Left ventricle myocardium inferior (tissue), 1 donor: ENCODE measurements at regions not wholly inside any gene's neighbourhood (a gene's known extent, or its start where the extent isn't known, plus 50 kb on each side); places are given as distances from the start of the nearest gene placed in this dataset.
A peak's percentile ranks its signal among the peaks of the same experiment; 100 is the strongest.

Source experiments
- DNase-seq: peaks from one replicate; pipeline ENCODE4 v3.0.0-alpha.2; 2020
- H3K27ac ChIP-seq: fragments of 200-600 bp; replicated peaks from 2 replicates; pipeline ENCODE4 v1.8.0; 2021
- H3K27me3 ChIP-seq: fragments of 200-600 bp; 2 replicates; pipeline ENCODE4 v1.8.0; 2021; ENCODE audit warnings: low read depth
- H3K36me3 ChIP-seq: fragments of 200-600 bp; 2 replicates; pipeline ENCODE4 v1.8.0; 2021
- H3K4me1 ChIP-seq: fragments of 200-600 bp; 2 replicates; pipeline ENCODE4 v1.8.0; 2021
- H3K4me3 ChIP-seq: fragments of 200-600 bp; 2 replicates; pipeline ENCODE4 v1.8.0; 2021; ENCODE audit warnings: mild to moderate bottlenecking, moderate library complexity
- H3K9me3 ChIP-seq: fragments of 200-600 bp; replicated peaks from 2 replicates; pipeline ENCODE4 v1.8.0; 2021
- CTCF ChIP-seq: fragments of 200-600 bp; IDR thresholded peaks from 2 replicates; pipeline ENCODE4 v1.8.0; 2021; ENCODE audit warnings: antibody characterized with exemption, mild to moderate bottlenecking, borderline replicate concordance
- intact Hi-C: fragments of 100-400 bp; cut with micrococcal nuclease; formaldehyde crosslinking; loops from one replicate; pipeline ENCODE4 v1.11.0; 2022
- donor health status: DM: no; HTN: yes; CAD: no; lungs with severe emphysema.

GRCh38 chr10:125449571-125449970 lies 233.4 kb downstream of the TEX36 start:
- no peak for TF ChIP-seq CTCF
- intact Hi-C loops = no loop called here
- Histone ChIP-seq H3K9me3 (no peaks in the 10 kb centered on the region), H3K27ac (no peak overlapping the region), H3K36me3 (no peaks in the 10 kb centered on the region), H3K27me3 (peaks cover 41% of the 10 kb centered on the region), H3K4me1 (no peaks in the 10 kb centered on the region), H3K4me3 (no peak overlapping the region)
- DNase-seq = no peak

- no peak overlapping the region for H3K27ac ChIP-seq
- H3K4me1 ChIP-seq = no peaks in the 10 kb centered on the region
- peaks cover 41% of the 10 kb centered on the region for H3K27me3 ChIP-seq
- no peak for DNase-seq
- no peak overlapping the region for H3K4me3 ChIP-seq
- peak; percentile 28 for TF ChIP-seq CTCF
- no peaks in the 10 kb centered on the region for H3K36me3 ChIP-seq
- no peaks in the 10 kb centered on the region for H3K9me3 ChIP-seq
- intact Hi-C loops = no loop called here
Measured at GRCh38 chr10:125448596-125448995, 234.4 kb downstream of the TEX36 start.

GRCh38 chr10:125444790-125445189 lies 238.2 kb downstream of the TEX36 start:
- no peak for DNase-seq
- no peak overlapping the region for H3K4me3 ChIP-seq
- H3K4me1 ChIP-seq = no peaks in the 10 kb centered on the region
- TF ChIP-seq CTCF = no peak
- no peaks in the 10 kb centered on the region for H3K9me3 ChIP-seq
- peaks cover 40% of the 10 kb centered on the region for H3K27me3 ChIP-seq
- H3K36me3 ChIP-seq = no peaks in the 10 kb centered on the region
- intact Hi-C loops = no loop called here
- H3K27ac ChIP-seq = no peak overlapping the region

- Histone ChIP-seq H3K27me3 (peaks cover 44% of the 10 kb centered on the region), H3K4me1 (no peaks in the 10 kb centered on the region), H3K4me3 (no peak overlapping the region), H3K36me3 (no peaks in the 10 kb centered on the region), H3K27ac (no peak overlapping the region), H3K9me3 (no peaks in the 10 kb centered on the region)
- no peak for DNase-seq
- no peak for TF ChIP-seq CTCF
- intact Hi-C loops = no loop called here
Measured at GRCh38 chr10:125442856-125443540, 240.0 kb downstream of the TEX36 start.

GRCh38 chr10:125441151-125441550 lies 241.8 kb downstream of the TEX36 start:
- no peak overlapping the region for H3K27ac ChIP-seq
- intact Hi-C loops = no loop called here

More at GRCh38 chr10:125441151-125441550, 241.8 kb downstream of the TEX36 start:
- Histone ChIP-seq H3K4me3 (no peak overlapping the region), H3K4me1 (no peaks in the 10 kb centered on the region), H3K36me3 (no peaks in the 10 kb centered on the region), H3K9me3 (no peaks in the 10 kb centered on the region), H3K27me3 (peaks cover 60% of the 10 kb centered on the region)
- no peak for TF ChIP-seq CTCF
- DNase-seq = no peak
